ENCODE measurements at regions not wholly inside any gene's neighbourhood (a gene's known extent, or its start where the extent isn't known, plus 50 kb on each side); places are given as distances from the start of the nearest gene placed in this dataset.
"Not testable (repeated sequence)": the region's sequence is repeated elsewhere in the genome, so short reads cannot be mapped to it uniquely, and the experiment has no call there.

DNA sequence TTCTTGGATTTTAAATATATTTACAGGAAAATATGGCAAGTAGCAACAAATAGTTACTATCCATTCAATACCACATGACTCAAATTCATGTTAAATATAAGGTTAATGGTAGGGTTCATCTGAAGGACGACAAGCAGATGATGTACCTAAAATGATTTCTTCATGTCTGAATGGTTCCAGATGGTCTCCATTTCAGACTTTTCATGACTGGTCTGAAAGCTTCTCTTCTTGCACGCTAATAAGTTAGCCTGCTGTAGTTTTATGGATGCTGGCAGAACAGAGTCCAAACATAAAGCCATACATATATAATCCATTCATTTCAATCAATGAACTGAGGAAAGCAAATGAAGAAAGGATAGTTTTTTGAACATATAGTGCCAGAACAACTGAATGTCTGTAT, 257.0 kb upstream of the MGAT4C start:
- FAIRE-seq = no peak

GRCh38 chr12:86496595-86496994, 240.4 kb upstream of the MGAT4C start:
- FAIRE-seq = no peak

- no peak for FAIRE-seq
Observed at GRCh38 chr12:86484473-86484872, 228.3 kb upstream of the MGAT4C start.

GRCh38 chr12:86473231-86473630, 217.0 kb upstream of the MGAT4C start:
- FAIRE-seq = no peak

GRCh38 chr12:86456776-86457175, 200.6 kb upstream of the MGAT4C start:
- FAIRE-seq = no peak

DNA sequence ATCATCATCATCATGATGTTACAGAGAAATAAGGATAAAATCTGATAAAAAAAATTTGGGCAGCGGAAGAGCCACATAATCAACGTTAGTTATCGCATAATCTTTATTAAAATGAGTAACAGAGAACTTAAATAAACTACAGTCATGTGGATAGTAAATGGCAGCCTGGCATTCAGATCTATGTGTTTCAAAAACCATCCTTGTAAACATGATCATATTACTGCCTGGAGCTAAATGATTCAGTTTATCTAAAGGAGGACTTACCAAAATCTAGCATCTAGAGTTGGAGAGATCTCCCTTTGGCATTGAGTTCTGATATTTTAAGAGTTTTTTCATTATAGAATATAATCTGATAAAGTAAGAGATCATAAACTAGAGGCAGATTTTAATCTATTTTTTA, 200.1 kb upstream of the MGAT4C start:
- FAIRE-seq = no peak

GRCh38 chr12:86445356-86445755, 189.2 kb upstream of the MGAT4C start:
- no peak for FAIRE-seq

- no peak for FAIRE-seq
Observed at GRCh38 chr12:86435053-86435452, 178.9 kb upstream of the MGAT4C start.

- FAIRE-seq = no peak
Observed at GRCh38 chr12:86429824-86430223, 173.6 kb upstream of the MGAT4C start.

DNA sequence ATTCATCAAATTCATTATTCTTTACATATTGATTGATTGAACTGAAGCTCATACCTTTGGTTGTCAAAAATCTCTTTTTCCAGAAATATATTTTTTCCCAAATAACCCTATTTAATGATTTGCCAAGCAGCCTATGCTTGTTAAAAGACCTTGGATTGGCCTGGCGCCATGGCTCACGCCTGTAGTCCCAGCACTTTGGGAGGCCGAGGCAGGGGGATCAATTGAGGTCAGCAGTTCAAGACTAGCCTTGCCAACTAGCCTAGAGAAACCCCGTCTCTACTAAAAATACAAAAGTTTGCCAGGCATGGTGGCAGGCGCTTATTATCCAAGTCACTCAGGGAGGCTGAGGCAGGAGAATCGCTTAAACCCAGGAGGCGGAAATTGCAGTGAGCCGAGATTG, 165.1 kb upstream of the MGAT4C start:
- FAIRE-seq = no peak

DNA sequence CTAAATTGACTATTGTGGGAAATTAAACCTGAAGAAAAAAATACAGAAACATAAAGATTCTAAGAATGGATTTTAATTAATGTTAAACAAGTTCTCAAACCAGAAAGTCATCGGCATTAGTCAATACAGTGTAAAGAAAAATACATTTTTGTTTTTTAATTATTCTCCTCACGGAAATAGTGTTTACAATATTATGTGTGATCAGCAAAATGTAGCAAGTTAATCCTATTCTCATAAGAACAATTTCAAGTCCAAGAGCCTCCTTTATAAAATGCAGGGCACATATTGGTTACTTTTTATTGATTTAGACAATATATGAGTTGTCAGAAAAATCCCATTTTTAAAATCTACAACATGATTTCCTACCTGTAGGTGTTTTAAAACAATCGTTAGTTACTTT, 158.0 kb upstream of the MGAT4C start:
- peak; percentile 21 for FAIRE-seq

- FAIRE-seq = no peak
Observed at GRCh38 chr12:86411710-86412109, 155.5 kb upstream of the MGAT4C start.

DNA sequence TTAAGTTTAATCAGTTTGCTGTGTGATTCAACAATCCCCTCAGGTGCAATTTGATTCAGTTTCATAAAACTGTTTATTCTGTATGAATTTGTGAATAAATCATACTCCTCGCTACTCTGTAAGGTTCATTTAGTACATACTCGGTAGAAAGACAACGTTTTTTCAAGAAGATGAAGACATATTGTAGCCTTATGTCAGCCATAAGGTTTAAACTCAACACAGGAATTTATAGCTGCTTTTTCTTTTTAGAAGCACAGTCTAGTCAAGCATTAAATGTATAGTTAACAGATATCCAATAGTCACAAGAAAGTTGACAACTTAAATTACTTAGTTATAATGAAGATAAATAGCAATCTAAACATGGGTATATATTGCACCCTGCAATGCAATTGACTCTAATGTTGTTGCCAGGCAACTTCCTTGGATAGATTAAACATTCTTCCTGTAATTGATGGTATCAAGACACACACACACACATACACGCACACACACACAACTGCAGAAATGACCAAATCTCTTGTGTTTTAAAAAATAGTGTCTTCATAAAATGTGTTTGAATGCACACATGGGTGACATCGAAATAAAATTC, 151.5 kb upstream of the MGAT4C start:
- FAIRE-seq = no peak

- no peak for FAIRE-seq
Observed at GRCh38 chr12:86389949-86390348, 133.8 kb upstream of the MGAT4C start.

GRCh38 chr12:86387591-86388145, 131.5 kb upstream of the MGAT4C start:
- FAIRE-seq = no peak

GRCh38 chr12:86383759-86384158, 127.6 kb upstream of the MGAT4C start:
- FAIRE-seq = not testable (repeated sequence)

- no peak for FAIRE-seq
Observed at GRCh38 chr12:86379337-86379736, 123.1 kb upstream of the MGAT4C start.

DNA sequence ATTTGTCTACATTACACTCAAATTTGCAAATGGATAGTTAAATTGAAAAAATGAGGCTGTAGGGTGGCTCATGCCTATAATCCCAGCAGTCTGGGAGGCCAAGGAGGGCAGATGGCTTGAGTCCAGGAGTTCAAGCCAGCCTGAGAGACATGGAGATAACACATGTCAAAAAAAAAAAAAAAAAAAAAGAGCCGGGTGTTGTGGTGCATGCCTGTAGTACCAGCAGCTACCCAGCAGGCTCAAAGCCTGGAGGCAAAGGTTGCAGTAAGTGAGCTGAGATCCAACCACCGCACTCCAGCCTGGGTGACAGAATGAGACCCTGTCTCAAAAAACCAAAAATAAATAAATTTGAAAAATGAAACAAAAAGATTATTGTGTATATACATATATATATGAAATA, 119.9 kb upstream of the MGAT4C start:
- FAIRE-seq = no peak

- no peak for FAIRE-seq
Observed at GRCh38 chr12:86373813-86374212, 117.6 kb upstream of the MGAT4C start.

- no peak for FAIRE-seq
Observed at GRCh38 chr12:86367137-86367536, 110.9 kb upstream of the MGAT4C start.

GRCh38 chr12:86349196-86349595, 93.0 kb upstream of the MGAT4C start:
- no peak for FAIRE-seq

DNA sequence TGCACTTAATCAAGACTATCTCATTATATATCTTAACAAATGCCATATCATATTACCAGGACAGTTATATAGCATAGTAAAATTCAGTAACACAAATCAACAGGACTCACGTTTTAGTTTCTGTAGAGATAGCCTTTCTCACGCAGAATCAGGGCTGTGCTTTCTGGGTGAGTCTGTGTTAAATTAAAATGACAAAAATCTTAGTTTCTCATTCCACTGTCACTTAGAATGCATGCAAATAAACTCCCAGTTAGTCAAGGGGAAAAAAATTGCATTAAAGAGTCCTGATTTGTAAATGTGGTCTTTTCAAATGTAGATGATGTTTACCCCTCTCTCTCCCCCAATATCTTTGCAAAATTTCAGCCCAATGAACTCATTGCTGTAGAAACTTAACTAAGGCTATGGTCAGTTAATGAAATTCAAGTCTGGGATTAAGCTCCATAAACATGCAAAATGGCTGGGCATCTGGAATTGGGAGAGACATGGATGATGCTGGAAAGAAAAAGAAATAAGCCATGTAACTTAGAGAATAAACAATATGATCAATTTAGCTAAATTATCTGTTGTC, 77.8 kb upstream of the MGAT4C start:
- no peak for FAIRE-seq

DNA sequence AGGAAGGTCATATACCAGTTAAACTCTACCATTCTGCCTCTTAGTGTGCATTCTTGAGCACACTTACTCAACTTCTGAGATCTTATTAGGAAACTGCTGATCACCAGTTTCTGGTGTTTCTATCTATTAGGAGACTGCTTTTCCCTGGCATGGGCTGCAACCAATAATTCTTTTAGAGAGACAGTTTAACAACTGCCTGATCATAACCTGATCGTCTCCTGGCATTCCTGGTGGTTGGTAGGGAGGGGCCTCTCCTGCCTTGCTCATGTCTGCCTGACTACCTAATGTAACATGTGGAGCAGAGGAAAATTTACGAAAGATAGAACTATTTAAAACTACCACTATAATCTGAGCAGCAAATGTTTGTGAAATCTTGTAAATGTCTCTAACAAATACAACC, 75.3 kb upstream of the MGAT4C start:
- no peak for FAIRE-seq

DNA sequence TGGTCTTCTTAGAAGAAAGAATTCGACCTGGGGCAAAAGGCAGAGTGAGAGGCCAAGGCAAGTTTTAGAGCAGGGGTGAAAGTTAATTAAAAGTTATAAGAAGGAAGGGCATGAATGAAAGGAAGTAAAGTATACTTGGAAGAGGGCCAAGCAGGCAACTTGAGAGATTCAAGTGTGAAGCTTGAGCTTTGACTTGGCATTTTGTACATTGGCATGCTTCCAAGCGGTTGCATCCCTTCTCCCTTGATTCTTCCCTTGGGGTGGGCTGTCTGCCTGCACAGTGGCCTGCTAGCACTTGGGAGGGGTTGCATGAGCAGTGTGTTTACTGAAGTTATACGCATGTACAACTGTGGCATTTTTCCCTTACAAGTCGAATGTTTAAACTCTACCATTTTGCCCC, 74.8 kb upstream of the MGAT4C start:
- no peak for FAIRE-seq

GRCh38 chr12:86312232-86312631, 56.0 kb upstream of the MGAT4C start:
- FAIRE-seq = no peak

Measured in A204.1 (cell line).